ENCODE measurements at regions not wholly inside any gene's neighbourhood (a gene's known extent, or its start where the extent isn't known, plus 50 kb on each side); places are given as distances from the start of the nearest gene placed in this dataset.

- no peak for ATAC-seq
- no peak overlapping the region for H3K4me3 ChIP-seq (ENCODE audit: low read length)
- no peaks in the 10 kb centered on the region for H3F3A ChIP-seq (ENCODE audit: low read length, unreplicated experiment)
- ChIA-PET POLR2A (ENCODE audit: unreplicated experiment) (interaction anchor here (0.5 kb wide), 1 partner anchor 220 kb away, joined by 4 read pairs; no protein-coding TSS in a partner anchor), CTCF (no interaction called here)
- no peaks in the 10 kb centered on the region for H3K36me3 ChIP-seq (ENCODE audit: low read depth, low read length)
- no peak overlapping the region for H3K27ac ChIP-seq (ENCODE audit: low read length)
- intact Hi-C loops (cut with micrococcal nuclease) = no loop called here
- no peak overlapping the region for H3K4me2 ChIP-seq (ENCODE audit: low read length)
- H3K27me3 ChIP-seq (ENCODE audit: low read length) = peaks cover 18% of the 10 kb centered on the region; the same call in 1 of the 2 replicates
- no peak overlapping the region for H3K9ac ChIP-seq (ENCODE audit: low read length)
- H3K9me2 ChIP-seq (replicated peaks; ENCODE audit: low read length) = no peaks in the 10 kb centered on the region
- no peaks in the 10 kb centered on the region for H3K79me2 ChIP-seq (ENCODE audit: low read length)
- BruUV-seq (replicated peaks) = no TSS peak
- peaks cover 21% of the 10 kb centered on the region for H3K4me1 ChIP-seq (ENCODE audit: insufficient read depth, low read length)
- DNase-seq = no peak
- H2AFZ ChIP-seq (ENCODE audit: low read length) = no peak overlapping the region
- no peaks in the 10 kb centered on the region for H4K20me1 ChIP-seq (ENCODE audit: low read length)
- no peak for TF ChIP-seq EZH2 (IDR thresholded peaks at IDR 0.05; ENCODE audit: low read length, unreplicated experiment)
- no peak for TF ChIP-seq EZH2phosphoT487 (IDR thresholded peaks at IDR 0.05; ENCODE audit: borderline replicate concordance, low read length)
- TF ChIP-seq CTCF (conservative IDR thresholded peaks at IDR 0.05; ENCODE audit: low read depth, low read length) = no peak
- no peaks in the 10 kb centered on the region for H3K9me3 ChIP-seq (ENCODE audit: low read length)
Observed at GRCh38 chr11:100555931-100556330, 131.2 kb upstream of the ARHGAP42 start.

- intact Hi-C loops (cut with micrococcal nuclease) = no loop called here
- H3K4me1 ChIP-seq (ENCODE audit: insufficient read depth, low read length) = peaks cover 28% of the 10 kb centered on the region
- H3K9me3 ChIP-seq (ENCODE audit: low read length) = no peaks in the 10 kb centered on the region
- ChIA-PET POLR2A (ENCODE audit: unreplicated experiment) (no interaction called here), CTCF (no interaction called here)
- no peaks in the 10 kb centered on the region for H3K9me2 ChIP-seq (replicated peaks; ENCODE audit: low read length)
- no peak overlapping the region for H2AFZ ChIP-seq (ENCODE audit: low read length)
- H3K27me3 ChIP-seq (ENCODE audit: low read length) = peaks cover 18% of the 10 kb centered on the region; the same call in 1 of the 2 replicates
- no peak for ATAC-seq
- no peak for DNase-seq
- H3K9ac ChIP-seq (ENCODE audit: low read length) = no peak overlapping the region
- H3F3A ChIP-seq (ENCODE audit: low read length, unreplicated experiment) = no peaks in the 10 kb centered on the region
- no peaks in the 10 kb centered on the region for H4K20me1 ChIP-seq (ENCODE audit: low read length)
- no peak overlapping the region for H3K4me3 ChIP-seq (ENCODE audit: low read length)
- no peak for TF ChIP-seq CTCF (conservative IDR thresholded peaks at IDR 0.05; ENCODE audit: low read depth, low read length)
- TF ChIP-seq EZH2phosphoT487 (IDR thresholded peaks at IDR 0.05; ENCODE audit: borderline replicate concordance, low read length) = no peak
- H3K27ac ChIP-seq (ENCODE audit: low read length) = no peak overlapping the region
- H3K79me2 ChIP-seq (ENCODE audit: low read length) = no peaks in the 10 kb centered on the region
- no peak overlapping the region for H3K4me2 ChIP-seq (ENCODE audit: low read length)
- BruUV-seq (replicated peaks) = no TSS peak
- no peaks in the 10 kb centered on the region for H3K36me3 ChIP-seq (ENCODE audit: low read depth, low read length)
Observed at GRCh38 chr11:100556781-100557180, 130.3 kb upstream of the ARHGAP42 start.

- H3K4me3 ChIP-seq (ENCODE audit: low read length) = peak overlapping the region; percentile 27; the same call in 1 of the 2 replicates
- H3K27me3 ChIP-seq (ENCODE audit: low read length) = peaks cover 11% of the 10 kb centered on the region; the same call in 1 of the 2 replicates
- CTCF ChIA-PET = no interaction called here
- peaks cover 40% of the 10 kb centered on the region for H3K4me1 ChIP-seq (ENCODE audit: insufficient read depth, low read length)
- no peak overlapping the region for H3K9ac ChIP-seq (ENCODE audit: low read length)
- H3K27ac ChIP-seq (ENCODE audit: low read length) = peak overlapping the region; percentile 58
- TF ChIP-seq CTCF (conservative IDR thresholded peaks at IDR 0.05; ENCODE audit: low read depth, low read length) (no peak), EZH2phosphoT487 (IDR thresholded peaks at IDR 0.05; ENCODE audit: borderline replicate concordance, low read length) (no peak), EZH2 (IDR thresholded peaks at IDR 0.05; ENCODE audit: low read length, unreplicated experiment) (no peak)
- H3K36me3 ChIP-seq (ENCODE audit: low read depth, low read length) = no peaks in the 10 kb centered on the region
- no peaks in the 10 kb centered on the region for H3K9me2 ChIP-seq (replicated peaks; ENCODE audit: low read length)
- no TSS peak for BruUV-seq (replicated peaks)
- H4K20me1 ChIP-seq (ENCODE audit: low read length) = no peaks in the 10 kb centered on the region
- peak overlapping the region; percentile 65 for H3K4me2 ChIP-seq (ENCODE audit: low read length)
- no peaks in the 10 kb centered on the region for H3F3A ChIP-seq (ENCODE audit: low read length, unreplicated experiment)
- DNase-seq = peak; percentile 84
- H3K9me3 ChIP-seq (ENCODE audit: low read length) = no peaks in the 10 kb centered on the region
- intact Hi-C loops (cut with micrococcal nuclease) = no loop called here
- no peaks in the 10 kb centered on the region for H3K79me2 ChIP-seq (ENCODE audit: low read length)
- ATAC-seq = peak; percentile 58
- H2AFZ ChIP-seq (ENCODE audit: low read length) = 0 out of 2 replicates have a peak overlapping the region, but pooled peaks have one; percentile 24
- POLR2A ChIA-PET (ENCODE audit: unreplicated experiment) = no interaction called here
Observed at GRCh38 chr11:100557830-100558611, 129.1 kb upstream of the ARHGAP42 start.

Data from PC-3 (cell line).